ENCODE measurements at regions not wholly inside any gene's neighbourhood (a gene's known extent, or its start where the extent isn't known, plus 50 kb on each side); places are given as distances from the start of the nearest gene placed in this dataset.

GRCh38 chr5:119879446-119879845, 250.1 kb downstream of the FAM170A start:
- H3K9me3 Mint-ChIP-seq, result no peaks in the 10 kb centered on the region
- no peaks in the 10 kb centered on the region for H3K36me3 Mint-ChIP-seq (ENCODE audit: low read depth)
- peaks cover 7% of the 10 kb centered on the region for H3K4me1 Mint-ChIP-seq
- DNase-seq, result no peak
- no peak for TF ChIP-seq CTCF (IDR thresholded peaks at IDR 0.05)
- H3K27me3 Mint-ChIP-seq (ENCODE audit: low read depth, poor library complexity), result no peaks in the 10 kb centered on the region
- H3K27ac Mint-ChIP-seq, result no peak overlapping the region
- H3K4me3 Mint-ChIP-seq, result no peak overlapping the region

GRCh38 chr5:119895066-119895465, 265.7 kb downstream of the FAM170A start:
- no peak overlapping the region for H3K4me3 Mint-ChIP-seq
- no peak for DNase-seq

GRCh38 chr5:119896826-119897536, 267.6 kb downstream of the FAM170A start:
- Mint-ChIP-seq H3K36me3 (ENCODE audit: low read depth) (no peaks in the 10 kb centered on the region), H3K4me1 (peaks cover 5% of the 10 kb centered on the region), H3K27ac (no peak overlapping the region), H3K9me3 (no peaks in the 10 kb centered on the region), H3K4me3 (no peak overlapping the region), H3K27me3 (ENCODE audit: low read depth, poor library complexity) (peaks cover 3% of the 10 kb centered on the region)
- TF ChIP-seq CTCF (IDR thresholded peaks at IDR 0.05), result no peak
- no peak for DNase-seq

More at GRCh38 chr5:119895066-119895465, 265.7 kb downstream of the FAM170A start:
- no peaks in the 10 kb centered on the region for H3K36me3 Mint-ChIP-seq (ENCODE audit: low read depth)
- no peaks in the 10 kb centered on the region for H3K9me3 Mint-ChIP-seq
- H3K4me1 Mint-ChIP-seq, result peaks cover 5% of the 10 kb centered on the region
- TF ChIP-seq CTCF (IDR thresholded peaks at IDR 0.05), result no peak
- no peak overlapping the region for H3K27ac Mint-ChIP-seq
- peaks cover 3% of the 10 kb centered on the region for H3K27me3 Mint-ChIP-seq (ENCODE audit: low read depth, poor library complexity)

- TF ChIP-seq CTCF (IDR thresholded peaks at IDR 0.05), result no peak
- DNase-seq, result no peak
- peaks cover 5% of the 10 kb centered on the region for H3K4me1 Mint-ChIP-seq
- H3K36me3 Mint-ChIP-seq (ENCODE audit: low read depth), result no peaks in the 10 kb centered on the region
- no peak overlapping the region for H3K4me3 Mint-ChIP-seq
- no peaks in the 10 kb centered on the region for H3K9me3 Mint-ChIP-seq
- peaks cover 3% of the 10 kb centered on the region for H3K27me3 Mint-ChIP-seq (ENCODE audit: low read depth, poor library complexity)
- H3K27ac Mint-ChIP-seq, result no peak overlapping the region
These were observed 268.4 kb downstream of the FAM170A start for GRCh38 chr5:119897537-119898370.

GRCh38 chr5:119899981-119900380, 270.6 kb downstream of the FAM170A start:
- H3K4me1 Mint-ChIP-seq, result peaks cover 5% of the 10 kb centered on the region
- H3K27me3 Mint-ChIP-seq (ENCODE audit: low read depth, poor library complexity), result peaks cover 3% of the 10 kb centered on the region

More at GRCh38 chr5:119899981-119900380, 270.6 kb downstream of the FAM170A start:
- no peak overlapping the region for H3K27ac Mint-ChIP-seq
- TF ChIP-seq CTCF (IDR thresholded peaks at IDR 0.05), result no peak
- DNase-seq, result no peak
- H3K36me3 Mint-ChIP-seq (ENCODE audit: low read depth), result no peaks in the 10 kb centered on the region
- H3K4me3 Mint-ChIP-seq, result no peak overlapping the region
- H3K9me3 Mint-ChIP-seq, result no peaks in the 10 kb centered on the region
